ENCODE measurements at regions not wholly inside any gene's neighbourhood (a gene's known extent, or its start where the extent isn't known, plus 50 kb on each side); places are given as distances from the start of the nearest gene placed in this dataset.

- no peaks in the 10 kb centered on the region for H3K9me2 ChIP-seq (ENCODE audit: insufficient read depth)
- intact Hi-C loops (cut with micrococcal nuclease; ENCODE audit: unreplicated experiment) = no loop called here
- H3K4me2 ChIP-seq = no peak overlapping the region
- no peak overlapping the region for H3K27ac ChIP-seq
- TF ChIP-seq EZH2 (IDR thresholded peaks at IDR 0.05; ENCODE audit: low read depth) = no peak
- TF ChIP-seq CTCF (conservative IDR thresholded peaks at IDR 0.05) = no peak
- H4K20me1 ChIP-seq (ENCODE audit: insufficient read depth) = no peaks in the 10 kb centered on the region
- no peaks in the 10 kb centered on the region for H3K4me1 ChIP-seq (replicated peaks; ENCODE audit: insufficient read depth)
- H3K36me3 ChIP-seq (ENCODE audit: low read depth) = no peaks in the 10 kb centered on the region
- no peaks in the 10 kb centered on the region for H3K9me3 ChIP-seq (ENCODE audit: insufficient read depth, low read depth)
- H3K79me2 ChIP-seq (ENCODE audit: low read depth) = no peaks in the 10 kb centered on the region
- H3K4me3 ChIP-seq = no peak overlapping the region
- H2AFZ ChIP-seq = no peak overlapping the region
- ChIA-PET CTCF (no interaction called here), POLR2A (ENCODE audit: unreplicated experiment) (no interaction called here)
- BruUV-seq (replicated peaks) = no TSS peak
- DNase-seq = no peak
- no peaks in the 10 kb centered on the region for H3F3A ChIP-seq (ENCODE audit: insufficient read depth, low read depth)
- no peaks in the 10 kb centered on the region for H3K27me3 ChIP-seq (ENCODE audit: insufficient read depth, low read depth)
These were observed 867.1 kb upstream of the PHF14 start for GRCh38 chr7:10106609-10107008.

GRCh38 chr7:10116511-10116910 lies 857.2 kb upstream of the PHF14 start:
- no peak for TF ChIP-seq EZH2 (IDR thresholded peaks at IDR 0.05; ENCODE audit: low read depth)
- TF ChIP-seq CTCF (conservative IDR thresholded peaks at IDR 0.05) = no peak
- H3K9me3 ChIP-seq (ENCODE audit: insufficient read depth, low read depth) = no peaks in the 10 kb centered on the region
- H2AFZ ChIP-seq = no peak overlapping the region
- H3K9me2 ChIP-seq (ENCODE audit: insufficient read depth) = no peaks in the 10 kb centered on the region
- intact Hi-C loops (cut with micrococcal nuclease; ENCODE audit: unreplicated experiment) = no loop called here
- POLR2A ChIA-PET (ENCODE audit: unreplicated experiment) = no interaction called here
- no peak for DNase-seq
- H3K36me3 ChIP-seq (ENCODE audit: low read depth) = no peaks in the 10 kb centered on the region
- no peak overlapping the region for H3K27ac ChIP-seq
- no peaks in the 10 kb centered on the region for H3F3A ChIP-seq (ENCODE audit: insufficient read depth, low read depth)
- CTCF ChIA-PET = no interaction called here
- no peaks in the 10 kb centered on the region for H3K4me1 ChIP-seq (replicated peaks; ENCODE audit: insufficient read depth)
- H3K79me2 ChIP-seq (ENCODE audit: low read depth) = no peaks in the 10 kb centered on the region
- no peaks in the 10 kb centered on the region for H3K27me3 ChIP-seq (ENCODE audit: insufficient read depth, low read depth)
- BruUV-seq (replicated peaks) = no TSS peak
- no peak overlapping the region for H3K4me2 ChIP-seq
- H3K4me3 ChIP-seq = no peak overlapping the region
- no peaks in the 10 kb centered on the region for H4K20me1 ChIP-seq (ENCODE audit: insufficient read depth)

- Histone ChIP-seq H4K20me1 (ENCODE audit: insufficient read depth) (no peaks in the 10 kb centered on the region), H3K36me3 (ENCODE audit: low read depth) (no peaks in the 10 kb centered on the region), H3K27me3 (ENCODE audit: insufficient read depth, low read depth) (no peaks in the 10 kb centered on the region), H3K4me2 (no peak overlapping the region), H3K9me3 (ENCODE audit: insufficient read depth, low read depth) (no peaks in the 10 kb centered on the region), H3K27ac (no peak overlapping the region), H3K4me3 (no peak overlapping the region), H3K4me1 (replicated peaks; ENCODE audit: insufficient read depth) (no peaks in the 10 kb centered on the region), H3F3A (ENCODE audit: insufficient read depth, low read depth) (no peaks in the 10 kb centered on the region), H2AFZ (no peak overlapping the region), H3K9me2 (ENCODE audit: insufficient read depth) (no peaks in the 10 kb centered on the region), H3K79me2 (ENCODE audit: low read depth) (no peaks in the 10 kb centered on the region)
- no TSS peak for BruUV-seq (replicated peaks)
- DNase-seq = no peak
- POLR2A ChIA-PET (ENCODE audit: unreplicated experiment) = no interaction called here
- CTCF ChIA-PET = no interaction called here
- intact Hi-C loops (cut with micrococcal nuclease; ENCODE audit: unreplicated experiment) = no loop called here
- TF ChIP-seq CTCF (conservative IDR thresholded peaks at IDR 0.05) = no peak
- TF ChIP-seq EZH2 (IDR thresholded peaks at IDR 0.05; ENCODE audit: low read depth) = no peak
These were observed 855.9 kb upstream of the PHF14 start for GRCh38 chr7:10117815-10118214.
